B cell (primary cell): ENCODE measurements at regions not wholly inside any gene's neighbourhood (a gene's known extent, or its start where the extent isn't known, plus 50 kb on each side); places are given as distances from the start of the nearest gene placed in this dataset.

Experiments used
- CTCF ChIP-seq: fragments of 200-600 bp; IDR thresholded peaks from one replicate; pipeline ENCODE4 v1.8.0; 2022; ENCODE audit warnings: antibody characterized with exemption, mild to moderate bottlenecking
- EZH2 ChIP-seq: IDR thresholded peaks from 2 replicates; pipeline ENCODE4 v1.6.1; 2012; ENCODE audit warnings: borderline replicate concordance, low read depth, mild to moderate bottlenecking, moderate library complexity, low read length; ENCODE audit not compliant: insufficient read depth, poor library complexity, severe bottlenecking

DNA sequence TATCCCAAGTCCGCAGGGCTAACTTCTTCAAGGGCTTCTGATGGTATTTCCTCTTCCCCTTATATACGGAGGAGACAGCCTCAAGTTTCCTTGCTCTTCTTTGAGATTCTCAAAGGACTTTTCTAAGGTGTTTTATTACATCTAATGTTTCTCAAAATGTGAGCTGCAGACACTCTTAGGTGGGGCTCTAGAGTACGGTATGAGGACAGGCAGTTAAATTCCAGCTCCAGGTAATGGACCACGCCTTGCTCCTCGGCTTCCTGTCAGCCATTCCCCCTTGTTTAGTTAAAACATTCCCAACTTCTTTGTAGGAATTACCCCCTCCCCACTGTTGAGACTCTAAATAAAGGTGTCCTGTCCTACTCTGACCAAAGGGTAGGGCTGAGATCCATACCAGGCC, 131.9 kb downstream of the IRS1 start:
- TF ChIP-seq CTCF (no peak), EZH2 (no peak)
